ENCODE measurements at regions not wholly inside any gene's neighbourhood (a gene's known extent, or its start where the extent isn't known, plus 50 kb on each side); places are given as distances from the start of the nearest gene placed in this dataset.
"Not testable (repeated sequence)": the region's sequence is repeated elsewhere in the genome, so short reads cannot be mapped to it uniquely, and the experiment has no call there.

- DNase-seq, result no peak
Observed at GRCh38 chr2:20949256-20949655, 94.6 kb downstream of the APOB start.

- DNase-seq, result no peak
Observed at GRCh38 chr2:20946468-20946867, 97.4 kb downstream of the APOB start.

GRCh38 chr2:20943721-20944120 is 100.2 kb downstream of the APOB start:
- DNase-seq, result not testable (repeated sequence)

GRCh38 chr2:20942646-20943125 is 101.2 kb downstream of the APOB start:
- no peak for DNase-seq

GRCh38 chr2:20940856-20941255 is 103.0 kb downstream of the APOB start:
- DNase-seq, result no peak

GRCh38 chr2:20939931-20940795 is 103.7 kb downstream of the APOB start:
- no peak for DNase-seq

- no peak for DNase-seq
Observed at GRCh38 chr2:20937353-20937752, 106.5 kb downstream of the APOB start.

- no peak for DNase-seq
Observed at GRCh38 chr2:20935168-20935775, 108.6 kb downstream of the APOB start.

- DNase-seq, result no peak
Observed at GRCh38 chr2:20934236-20934635, 109.6 kb downstream of the APOB start.

- no peak for DNase-seq
Observed at GRCh38 chr2:20933714-20934113, 110.2 kb downstream of the APOB start.

- no peak for DNase-seq
Observed at GRCh38 chr2:20931346-20931745, 108.4 kb upstream of the LDAH start.

- DNase-seq, result peak; percentile 72
Observed at GRCh38 chr2:20930928-20931327, 108.0 kb upstream of the LDAH start.

- no peak for DNase-seq
Observed at GRCh38 chr2:20929721-20930120, 106.8 kb upstream of the LDAH start.

- no peak for DNase-seq
Observed at GRCh38 chr2:20928617-20929016, 105.7 kb upstream of the LDAH start.

- DNase-seq, result no peak
Observed at GRCh38 chr2:20925265-20925889, 102.5 kb upstream of the LDAH start.

- DNase-seq, result no peak
Observed at GRCh38 chr2:20919297-20919800, 96.4 kb upstream of the LDAH start.

- no peak for DNase-seq
Observed at GRCh38 chr2:20917719-20918572, 95.0 kb upstream of the LDAH start.

- no peak for DNase-seq
Observed at GRCh38 chr2:20917287-20917660, 94.4 kb upstream of the LDAH start.

GRCh38 chr2:20916604-20917286 is 93.8 kb upstream of the LDAH start:
- peak; percentile 32 for DNase-seq

- no peak for DNase-seq
Observed at GRCh38 chr2:20915271-20915670, 92.4 kb upstream of the LDAH start.

- no peak for DNase-seq
Observed at GRCh38 chr2:20914771-20915170, 91.9 kb upstream of the LDAH start.

- no peak for DNase-seq
Observed at GRCh38 chr2:20914087-20914486, 91.2 kb upstream of the LDAH start.
